Stimulated activated CD8-positive, alpha-beta memory T cell treated with anti-CD3 and anti-CD28 coated beads, Interleukin-15, amount 100 ng/mL, for 24 hours (primary cell): ENCODE measurements at regions not wholly inside any gene's neighbourhood (a gene's known extent, or its start where the extent isn't known, plus 50 kb on each side); places are given as distances from the start of the nearest gene placed in this dataset.
"Not testable (repeated sequence)": the region's sequence is repeated elsewhere in the genome, so short reads cannot be mapped to it uniquely, and the experiment has no call there.

Experiments
- DNase-seq: peaks from one replicate; pipeline ENCODE4 v3.0.0-alpha.2; 2020; ENCODE audit warnings: low read depth

DNA sequence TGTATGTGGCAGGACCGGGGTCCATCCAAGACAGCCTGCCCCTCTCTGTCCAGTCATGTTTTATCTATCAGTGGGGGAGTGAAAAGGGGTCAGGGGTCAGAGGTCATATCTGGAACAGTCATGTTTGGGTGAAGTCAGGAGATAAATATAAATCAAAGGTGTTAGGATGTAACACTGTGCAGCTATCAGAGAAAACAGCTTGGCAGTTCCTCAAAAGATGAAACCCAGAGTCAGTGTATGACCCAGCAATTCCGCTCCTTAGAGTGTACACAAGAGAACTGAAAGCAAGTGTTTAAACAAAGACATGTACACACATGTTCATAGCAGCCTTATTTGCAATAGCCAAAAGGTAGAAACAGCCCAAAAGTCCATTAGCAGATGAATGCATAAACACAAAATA lies 361.3 kb downstream of the FOXL1 start:
- no peak for DNase-seq

GRCh38 chr16:86941731-86942130 lies 363.4 kb downstream of the FOXL1 start:
- no peak for DNase-seq

DNA sequence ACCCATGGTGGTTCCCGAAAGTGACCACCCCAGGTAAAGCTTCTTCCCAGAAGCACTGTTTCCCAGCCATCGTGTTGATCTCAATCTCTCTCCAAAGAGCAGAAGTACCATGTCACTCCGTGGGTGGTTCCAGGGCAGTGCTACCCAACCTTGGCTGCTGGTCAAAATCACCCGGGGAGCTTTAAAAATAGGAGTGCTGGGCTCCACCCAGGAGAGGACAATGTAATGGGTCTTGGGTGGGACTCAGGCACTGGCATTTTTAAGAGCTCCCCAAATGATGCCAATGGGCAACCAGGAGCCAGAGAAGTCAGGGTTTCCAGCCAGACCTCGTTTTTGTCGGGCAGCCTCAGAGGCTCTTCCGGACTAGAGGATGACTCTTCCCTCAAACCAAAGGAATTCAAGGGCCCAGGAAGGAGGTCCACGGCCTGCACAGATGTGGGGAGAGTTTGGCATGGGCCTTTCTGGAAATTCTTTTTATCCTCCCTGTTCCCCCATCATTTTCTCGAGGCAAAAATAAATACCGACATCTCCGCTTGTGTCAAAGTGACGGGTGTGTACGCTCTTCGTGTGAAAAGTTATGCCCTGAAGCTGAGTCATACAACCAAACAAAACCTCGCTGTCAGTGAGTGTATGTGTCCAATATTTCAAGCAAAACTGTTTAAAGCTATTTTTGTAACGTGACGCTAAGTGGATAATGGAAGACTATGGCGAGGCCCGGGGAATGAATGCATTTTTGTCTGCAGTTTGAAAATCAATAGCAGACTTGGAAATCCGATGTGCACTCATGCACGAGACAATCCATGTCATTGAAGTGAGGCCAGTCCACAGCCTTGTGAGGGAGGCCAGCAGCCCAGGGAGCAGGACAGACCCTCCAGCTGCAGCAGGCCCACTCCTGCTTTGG lies 364.1 kb downstream of the FOXL1 start:
- no peak for DNase-seq

GRCh38 chr16:86945166-86945900 lies 367.0 kb downstream of the FOXL1 start:
- no peak for DNase-seq

DNA sequence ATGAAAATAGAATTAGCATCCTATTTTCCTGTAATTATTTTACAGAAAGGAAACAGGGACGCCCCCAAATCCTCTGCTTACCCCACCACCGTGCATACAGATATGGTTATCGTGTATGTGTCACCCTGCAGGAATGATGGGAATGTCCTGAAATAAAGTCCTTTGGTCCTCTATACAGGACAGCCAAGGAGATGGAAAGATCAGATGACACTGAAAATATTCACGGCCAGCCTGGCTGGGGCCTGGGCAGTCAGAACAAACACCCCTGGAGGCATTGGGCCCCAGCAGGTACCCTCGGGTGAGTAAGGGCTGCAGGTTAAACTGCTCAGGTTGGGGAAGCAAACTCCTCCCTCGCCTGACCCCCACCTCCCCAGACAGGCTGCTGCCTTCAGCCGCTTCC lies 368.0 kb downstream of the FOXL1 start:
- no peak for DNase-seq

- no peak for DNase-seq
These were observed 368.6 kb downstream of the FOXL1 start for GRCh38 chr16:86946981-86947380.

DNA sequence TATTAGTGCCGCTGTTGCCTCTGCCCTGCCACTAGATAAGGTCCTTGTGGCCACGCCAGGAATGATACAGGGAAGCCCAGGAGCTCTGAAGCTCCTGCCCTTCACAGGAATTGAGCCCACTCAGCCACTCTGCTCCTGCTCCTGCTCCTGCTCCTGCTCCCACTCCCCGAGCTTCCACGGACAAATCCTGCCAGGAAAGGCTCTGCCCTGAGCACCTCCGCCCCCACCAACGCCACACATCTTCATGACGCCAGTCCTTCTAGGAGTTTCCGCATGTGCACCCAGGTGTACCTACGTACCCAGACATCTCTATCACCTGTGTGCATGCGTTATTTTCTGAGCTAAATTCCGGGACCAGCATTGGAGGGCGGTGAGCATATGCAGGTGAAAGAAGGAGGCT lies 369.1 kb downstream of the C16orf95 start:
- DNase-seq = no peak

- no peak for DNase-seq
These were observed 368.1 kb downstream of the C16orf95 start for GRCh38 chr16:86949116-86949515.

- DNase-seq = no peak
These were observed 367.6 kb downstream of the C16orf95 start for GRCh38 chr16:86949630-86950029.

- no peak for DNase-seq
These were observed 366.0 kb downstream of the C16orf95 start for GRCh38 chr16:86951041-86951822.

- DNase-seq = no peak
These were observed 365.2 kb downstream of the C16orf95 start for GRCh38 chr16:86951831-86952598.

GRCh38 chr16:86952769-86953168 lies 364.4 kb downstream of the C16orf95 start:
- DNase-seq = no peak

DNA sequence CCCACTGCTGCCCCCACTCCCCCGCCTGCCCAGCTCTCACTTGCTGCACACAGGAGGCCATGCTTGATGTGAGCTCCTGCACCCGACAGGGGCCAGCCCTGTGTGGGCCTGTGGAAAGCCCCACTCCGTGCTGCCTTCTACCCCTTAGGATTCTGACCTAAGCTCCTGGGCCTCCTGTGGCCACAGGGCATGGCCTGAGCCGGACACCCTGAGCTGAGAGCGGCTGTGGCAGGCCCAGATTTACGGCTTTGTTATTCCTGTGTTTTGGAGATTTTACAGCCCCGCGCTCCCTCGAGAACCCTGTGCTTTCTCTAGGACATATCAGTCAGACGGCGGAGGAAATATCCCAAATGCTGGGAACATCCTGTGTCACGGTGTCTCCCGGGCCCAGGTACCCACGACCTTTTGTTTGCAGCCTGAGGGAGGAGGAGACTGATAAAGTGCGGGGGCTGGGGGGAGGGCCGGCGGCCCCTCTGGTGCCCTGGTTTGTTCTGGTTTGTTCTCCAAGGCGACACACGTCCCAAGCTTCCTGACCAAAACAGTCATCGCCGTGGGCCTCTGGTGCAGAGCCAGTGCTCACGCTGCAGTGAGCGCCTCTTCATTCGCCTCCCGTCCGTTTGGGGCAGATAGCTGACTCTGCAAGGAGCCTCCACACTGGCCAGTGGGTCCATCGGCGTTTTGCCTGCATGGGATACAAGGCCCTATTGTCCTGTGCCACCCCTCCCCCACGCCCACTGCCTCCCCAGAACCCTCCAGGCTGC lies 363.4 kb downstream of the C16orf95 start:
- no peak for DNase-seq

GRCh38 chr16:86955136-86955855 lies 361.9 kb downstream of the C16orf95 start:
- no peak for DNase-seq

- DNase-seq = no peak
These were observed 360.8 kb downstream of the C16orf95 start for GRCh38 chr16:86956437-86956836.

DNA sequence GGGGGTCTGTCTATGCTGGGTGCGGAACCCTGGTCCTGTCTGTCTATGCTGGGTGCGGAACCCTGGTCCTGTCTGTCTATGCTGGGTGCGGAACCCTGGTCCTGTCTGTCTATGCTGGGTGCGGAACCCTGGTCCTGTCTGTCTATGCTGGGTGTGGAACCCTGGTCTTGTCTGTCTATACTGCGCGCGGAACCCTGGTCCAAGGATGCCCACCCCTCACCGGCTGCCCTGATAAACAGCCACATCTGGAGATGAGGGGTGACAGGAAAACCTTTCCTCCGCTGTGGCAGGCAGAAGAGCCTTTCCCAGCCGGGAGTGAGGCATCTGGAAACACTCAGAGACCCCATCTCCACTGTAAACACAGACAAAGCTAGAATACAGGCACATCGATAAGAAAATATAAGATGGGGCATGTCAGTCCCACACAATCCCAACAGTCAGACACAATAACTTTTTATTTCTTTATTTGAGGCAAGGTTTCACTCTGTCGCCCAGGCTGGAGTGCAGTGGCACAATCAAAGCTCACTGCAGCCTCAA lies 359.5 kb downstream of the C16orf95 start:
- not testable (repeated sequence) for DNase-seq

DNA sequence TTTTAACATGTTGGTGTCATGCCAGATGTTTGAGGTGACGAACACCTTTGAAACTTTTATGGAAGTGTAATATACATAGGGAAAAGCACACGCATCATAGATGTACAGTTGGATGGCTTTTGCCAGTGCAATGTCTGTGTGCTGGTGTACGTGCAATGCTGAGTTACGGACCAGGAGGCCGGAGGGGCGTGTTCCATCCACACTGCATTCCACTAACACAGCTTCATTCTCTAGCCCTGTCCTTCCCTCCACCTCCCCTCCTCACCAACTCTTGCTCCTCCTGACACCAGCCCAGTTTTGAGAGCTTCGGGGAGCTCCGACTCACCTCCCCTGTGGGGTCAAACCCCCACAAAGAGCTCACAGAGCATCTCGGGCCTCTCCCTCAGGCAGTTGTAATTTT lies 358.8 kb downstream of the C16orf95 start:
- DNase-seq = no peak

- DNase-seq = no peak
These were observed 358.0 kb downstream of the C16orf95 start for GRCh38 chr16:86959091-86959651.

DNA sequence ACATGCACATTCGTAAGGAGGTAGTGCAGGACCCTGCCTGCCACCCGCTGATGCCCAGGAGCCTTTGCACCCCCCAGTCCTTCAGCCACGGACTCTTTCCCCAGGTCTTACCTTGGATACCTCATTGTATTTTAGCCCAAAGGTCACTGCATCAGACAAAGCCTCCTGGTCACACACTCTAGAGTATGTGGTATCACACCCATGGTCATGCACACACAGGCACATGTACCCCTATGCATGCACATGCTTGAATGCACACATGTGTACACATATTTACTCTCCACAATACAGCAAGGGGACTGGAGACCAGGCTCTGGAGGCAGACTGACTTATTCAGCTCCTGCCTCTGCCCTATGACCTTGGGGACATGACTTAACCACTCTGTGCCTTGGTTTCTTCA lies 357.5 kb downstream of the C16orf95 start:
- DNase-seq = no peak

- DNase-seq = no peak
These were observed 356.9 kb downstream of the C16orf95 start for GRCh38 chr16:86960266-86960665.
